ENCODE measurements at regions not wholly inside any gene's neighbourhood (a gene's known extent, or its start where the extent isn't known, plus 50 kb on each side); places are given as distances from the start of the nearest gene placed in this dataset.

DNA sequence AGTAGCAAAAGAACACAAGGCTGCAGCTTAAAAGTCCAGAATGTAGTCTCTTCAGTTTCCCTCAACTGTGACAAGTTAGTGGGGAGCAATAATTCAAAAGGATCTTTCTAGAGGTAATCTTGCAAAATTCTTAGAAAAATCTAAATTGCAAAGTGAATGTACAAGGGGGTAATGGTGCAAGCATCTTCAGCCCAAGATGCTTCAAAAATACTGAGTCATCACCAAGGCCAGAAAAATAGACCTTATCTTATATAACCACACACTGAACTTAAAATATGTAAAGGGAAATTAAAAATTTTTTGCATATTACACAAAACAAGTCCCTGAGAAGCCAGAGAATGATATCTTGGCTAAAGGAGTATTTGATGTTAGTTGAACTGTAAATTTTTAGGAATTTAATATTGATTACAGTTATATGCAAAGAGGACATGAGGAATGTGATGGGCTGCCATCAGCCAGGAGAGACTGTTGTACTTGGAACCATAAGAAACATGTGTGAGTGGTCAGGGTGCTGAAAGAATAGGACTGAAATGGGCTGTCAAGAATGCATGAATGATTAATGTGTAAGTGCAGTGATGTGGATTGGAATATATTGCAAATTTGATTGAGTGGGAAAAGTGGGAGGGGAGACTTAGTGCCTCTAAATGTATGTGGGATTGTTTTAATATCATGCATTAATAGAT, 85.7 kb upstream of the LIN7C start:
- CTCF ChIA-PET = no interaction called here
- Histone ChIP-seq H3K27me3 (replicated peaks in 1 of 4; ENCODE audit: control extremely low read depth in 1 of 4, control insufficient read depth in 3 of 4, insufficient read depth in 4 of 4, low read length in 3 of 4) (no peaks in the 10 kb centered on the region), H3K36me3 (replicated peaks in 1 of 2; ENCODE audit: control extremely low read depth in 1 of 2, control insufficient read depth in 1 of 2, extremely low read depth in 1 of 2, insufficient read depth in 2 of 2, low read length in 1 of 2) (no peaks in the 10 kb centered on the region), H3K4me2 (replicated peaks; ENCODE audit: low read depth, low read length, poor library complexity, severe bottlenecking) (no peak overlapping the region), H3K4me1 (ENCODE audit: control insufficient read depth in 2 of 2, insufficient read depth in 2 of 2, low read length in 2 of 2) (no peaks in the 10 kb centered on the region), H3K27ac (ENCODE audit: low read length in 2 of 2) (no peak overlapping the region), H3K9me3 (ENCODE audit: control extremely low read depth in 1 of 3, control insufficient read depth in 2 of 3, insufficient read depth in 1 of 3, low read length in 2 of 3) (no peaks in the 10 kb centered on the region), H3K4me3 (ENCODE audit: control extremely low read depth in 1 of 5, extremely low read depth in 1 of 5, insufficient read depth in 1 of 5, low read depth in 2 of 5, low read length in 4 of 5) (no peak overlapping the region), H3K9ac (ENCODE audit: low read length) (no peak overlapping the region), H4K20me1 (ENCODE audit: control insufficient read depth, insufficient read depth, low read length, poor library complexity, severe bottlenecking) (no peaks in the 10 kb centered on the region), H3K79me2 (ENCODE audit: control insufficient read depth, insufficient read depth, low read length) (no peaks in the 10 kb centered on the region), H2AFZ (ENCODE audit: insufficient read depth, low read depth, low read length, poor library complexity, severe bottlenecking) (no peak overlapping the region)
- DNase-seq (no peak), ATAC-seq (ENCODE audit: low read depth) (no peak)
- H3K9me3 Mint-ChIP-seq (ENCODE audit: insufficient read depth) = no peaks in the 10 kb centered on the region
- intact Hi-C loops (cut with micrococcal nuclease) = no loop called here
- no peak overlapping the region for H3K27ac Mint-ChIP-seq
- H3K4me1 Mint-ChIP-seq = no peaks in the 10 kb centered on the region
- no peak for TF ChIP-seq EZH2 (IDR thresholded peaks at IDR 0.05; ENCODE audit: borderline replicate concordance, insufficient read depth, low read depth, low read length, poor library complexity, severe bottlenecking)
- TF ChIP-seq, protein P1, sequence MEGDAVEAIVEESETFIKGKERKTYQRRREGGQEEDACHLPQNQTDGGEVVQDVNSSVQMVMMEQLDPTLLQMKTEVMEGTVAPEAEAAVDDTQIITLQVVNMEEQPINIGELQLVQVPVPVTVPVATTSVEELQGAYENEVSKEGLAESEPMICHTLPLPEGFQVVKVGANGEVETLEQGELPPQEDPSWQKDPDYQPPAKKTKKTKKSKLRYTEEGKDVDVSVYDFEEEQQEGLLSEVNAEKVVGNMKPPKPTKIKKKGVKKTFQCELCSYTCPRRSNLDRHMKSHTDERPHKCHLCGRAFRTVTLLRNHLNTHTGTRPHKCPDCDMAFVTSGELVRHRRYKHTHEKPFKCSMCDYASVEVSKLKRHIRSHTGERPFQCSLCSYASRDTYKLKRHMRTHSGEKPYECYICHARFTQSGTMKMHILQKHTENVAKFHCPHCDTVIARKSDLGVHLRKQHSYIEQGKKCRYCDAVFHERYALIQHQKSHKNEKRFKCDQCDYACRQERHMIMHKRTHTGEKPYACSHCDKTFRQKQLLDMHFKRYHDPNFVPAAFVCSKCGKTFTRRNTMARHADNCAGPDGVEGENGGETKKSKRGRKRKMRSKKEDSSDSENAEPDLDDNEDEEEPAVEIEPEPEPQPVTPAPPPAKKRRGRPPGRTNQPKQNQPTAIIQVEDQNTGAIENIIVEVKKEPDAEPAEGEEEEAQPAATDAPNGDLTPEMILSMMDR (IDR thresholded peaks at IDR 0.05) = no peak
- no peaks in the 10 kb centered on the region for H3K27me3 Mint-ChIP-seq
- no peak overlapping the region for H3K4me3 Mint-ChIP-seq
- POLR2A ChIA-PET = no interaction called here

DNA sequence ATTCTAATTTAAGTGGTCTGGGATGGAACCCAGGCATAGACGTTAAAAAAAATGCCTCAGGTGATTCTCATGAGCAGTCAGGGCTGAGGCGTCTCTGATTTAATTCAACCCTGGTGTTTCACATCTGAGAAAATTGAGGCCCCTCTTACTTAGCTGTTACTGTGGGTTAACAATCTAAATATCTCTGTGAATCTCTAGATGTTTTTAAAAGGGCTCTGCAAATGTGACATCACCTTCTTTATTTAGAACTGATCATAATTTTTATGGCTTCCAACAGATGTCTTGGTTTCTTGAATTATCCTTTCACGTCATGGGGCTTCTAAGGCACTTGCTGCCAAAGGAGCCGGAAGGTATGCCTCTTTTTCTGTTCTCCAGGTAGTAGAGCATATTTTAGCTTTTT, 76.1 kb upstream of the LIN7C start:
- no peak overlapping the region for H3K4me3 Mint-ChIP-seq
- Histone ChIP-seq H3K79me2 (ENCODE audit: control insufficient read depth, insufficient read depth, low read length) (no peaks in the 10 kb centered on the region), H4K20me1 (ENCODE audit: control insufficient read depth, insufficient read depth, low read length, poor library complexity, severe bottlenecking) (no peaks in the 10 kb centered on the region), H3K9me3 (ENCODE audit: control extremely low read depth in 1 of 3, control insufficient read depth in 2 of 3, insufficient read depth in 1 of 3, low read length in 2 of 3) (no peaks in the 10 kb centered on the region), H3K4me3 (ENCODE audit: control extremely low read depth in 1 of 5, extremely low read depth in 1 of 5, insufficient read depth in 1 of 5, low read depth in 2 of 5, low read length in 4 of 5) (no peak overlapping the region), H3K9ac (ENCODE audit: low read length) (no peak overlapping the region), H3K4me2 (replicated peaks; ENCODE audit: low read depth, low read length, poor library complexity, severe bottlenecking) (no peak overlapping the region), H3K27ac (ENCODE audit: low read length in 2 of 2) (no peak overlapping the region), H3K27me3 (replicated peaks in 1 of 4; ENCODE audit: control extremely low read depth in 1 of 4, control insufficient read depth in 3 of 4, insufficient read depth in 4 of 4, low read length in 3 of 4) (no peaks in the 10 kb centered on the region), H2AFZ (ENCODE audit: insufficient read depth, low read depth, low read length, poor library complexity, severe bottlenecking) (no peak overlapping the region), H3K36me3 (replicated peaks in 1 of 2; ENCODE audit: control extremely low read depth in 1 of 2, control insufficient read depth in 1 of 2, extremely low read depth in 1 of 2, insufficient read depth in 2 of 2, low read length in 1 of 2) (no peaks in the 10 kb centered on the region), H3K4me1 (ENCODE audit: control insufficient read depth in 2 of 2, insufficient read depth in 2 of 2, low read length in 2 of 2) (no peaks in the 10 kb centered on the region)
- DNase-seq (no peak), ATAC-seq (ENCODE audit: low read depth) (no peak)
- TF ChIP-seq EZH2 (IDR thresholded peaks at IDR 0.05; ENCODE audit: borderline replicate concordance, insufficient read depth, low read depth, low read length, poor library complexity, severe bottlenecking) = no peak
- H3K9me3 Mint-ChIP-seq (ENCODE audit: insufficient read depth) = no peaks in the 10 kb centered on the region
- ChIA-PET CTCF (no interaction called here), POLR2A (no interaction called here)
- 92% methylated on average over 2 of the region's 4 CpGs for WGBS (ENCODE audit: insufficient coverage)
- no peak overlapping the region for H3K27ac Mint-ChIP-seq
- no peaks in the 10 kb centered on the region for H3K4me1 Mint-ChIP-seq
- no peaks in the 10 kb centered on the region for H3K27me3 Mint-ChIP-seq
- intact Hi-C loops (cut with micrococcal nuclease) = no loop called here

Data from B cell (primary cell).